ENCODE measurements at regions not wholly inside any gene's neighbourhood (a gene's known extent, or its start where the extent isn't known, plus 50 kb on each side); places are given as distances from the start of the nearest gene placed in this dataset.

GRCh38 chr12:126551869-126552268, 1486.6 kb downstream of the AACS start:
- no peak overlapping the region for H3K4me3 ChIP-seq (ENCODE audit: low read depth, low read length)
- TF ChIP-seq MAX (IDR thresholded peaks at IDR 0.05; ENCODE audit: low read depth, low read length): no peak
- TF ChIP-seq MYC (IDR thresholded peaks at IDR 0.05; ENCODE audit: low read depth, low read length): no peak
- TF ChIP-seq CTCF (IDR thresholded peaks at IDR 0.05; ENCODE audit: low read depth, low read length): no peak
- no peak for TF ChIP-seq POLR2A (IDR thresholded peaks at IDR 0.05; ENCODE audit: extremely low read depth, insufficient read length)
- no peak for DNase-seq (ENCODE audit: low read depth)

GRCh38 chr12:126554625-126555024, 1489.4 kb downstream of the AACS start:
- H3K4me3 ChIP-seq (ENCODE audit: low read depth, low read length): no peak overlapping the region
- DNase-seq (ENCODE audit: low read depth): no peak
- TF ChIP-seq CTCF (IDR thresholded peaks at IDR 0.05; ENCODE audit: low read depth, low read length) (no peak), MAX (IDR thresholded peaks at IDR 0.05; ENCODE audit: low read depth, low read length) (no peak), POLR2A (IDR thresholded peaks at IDR 0.05; ENCODE audit: extremely low read depth, insufficient read length) (no peak), MYC (IDR thresholded peaks at IDR 0.05; ENCODE audit: low read depth, low read length) (no peak)

GRCh38 chr12:126557659-126558058, 1492.4 kb downstream of the AACS start:
- TF ChIP-seq POLR2A (IDR thresholded peaks at IDR 0.05; ENCODE audit: extremely low read depth, insufficient read length) (no peak), MYC (IDR thresholded peaks at IDR 0.05; ENCODE audit: low read depth, low read length) (no peak)
- no peak for DNase-seq (ENCODE audit: low read depth)
- H3K4me3 ChIP-seq (ENCODE audit: low read depth, low read length): no peak overlapping the region

- DNase-seq (ENCODE audit: low read depth): no peak
- no peak for TF ChIP-seq POLR2A (IDR thresholded peaks at IDR 0.05; ENCODE audit: extremely low read depth, insufficient read length)
- TF ChIP-seq MYC (IDR thresholded peaks at IDR 0.05; ENCODE audit: low read depth, low read length): no peak
- no peak for TF ChIP-seq CTCF (IDR thresholded peaks at IDR 0.05; ENCODE audit: low read depth, low read length)
- no peak for TF ChIP-seq MAX (IDR thresholded peaks at IDR 0.05; ENCODE audit: low read depth, low read length)
Observed at GRCh38 chr12:126558219-126558618, 1493.0 kb downstream of the AACS start.

GRCh38 chr12:126558810-126559209, 1493.6 kb downstream of the AACS start:
- DNase-seq (ENCODE audit: low read depth): no peak
- TF ChIP-seq CTCF (IDR thresholded peaks at IDR 0.05; ENCODE audit: low read depth, low read length): no peak
- no peak for TF ChIP-seq POLR2A (IDR thresholded peaks at IDR 0.05; ENCODE audit: extremely low read depth, insufficient read length)
- TF ChIP-seq MAX (IDR thresholded peaks at IDR 0.05; ENCODE audit: low read depth, low read length): no peak
- TF ChIP-seq MYC (IDR thresholded peaks at IDR 0.05; ENCODE audit: low read depth, low read length): no peak
- no peak overlapping the region for H3K4me3 ChIP-seq (ENCODE audit: low read depth, low read length)

More at GRCh38 chr12:126558219-126558618, 1493.0 kb downstream of the AACS start:
- H3K4me3 ChIP-seq (ENCODE audit: low read depth, low read length): no peak overlapping the region

GRCh38 chr12:126567016-126567415, 1501.8 kb downstream of the AACS start:
- no peak overlapping the region for H3K4me3 ChIP-seq (ENCODE audit: low read depth, low read length)
- no peak for DNase-seq (ENCODE audit: low read depth)
- no peak for TF ChIP-seq MAX (IDR thresholded peaks at IDR 0.05; ENCODE audit: low read depth, low read length)
- TF ChIP-seq MYC (IDR thresholded peaks at IDR 0.05; ENCODE audit: low read depth, low read length): no peak
- TF ChIP-seq POLR2A (IDR thresholded peaks at IDR 0.05; ENCODE audit: extremely low read depth, insufficient read length): no peak
- no peak for TF ChIP-seq CTCF (IDR thresholded peaks at IDR 0.05; ENCODE audit: low read depth, low read length)
